ENCODE measurements at regions not wholly inside any gene's neighbourhood (a gene's known extent, or its start where the extent isn't known, plus 50 kb on each side); places are given as distances from the start of the nearest gene placed in this dataset.

GRCh38 chr13:44153496-44153895, 220.1 kb upstream of the SERP2 start:
- no peak for DNase-seq (ENCODE audit: low spot score)

DNA sequence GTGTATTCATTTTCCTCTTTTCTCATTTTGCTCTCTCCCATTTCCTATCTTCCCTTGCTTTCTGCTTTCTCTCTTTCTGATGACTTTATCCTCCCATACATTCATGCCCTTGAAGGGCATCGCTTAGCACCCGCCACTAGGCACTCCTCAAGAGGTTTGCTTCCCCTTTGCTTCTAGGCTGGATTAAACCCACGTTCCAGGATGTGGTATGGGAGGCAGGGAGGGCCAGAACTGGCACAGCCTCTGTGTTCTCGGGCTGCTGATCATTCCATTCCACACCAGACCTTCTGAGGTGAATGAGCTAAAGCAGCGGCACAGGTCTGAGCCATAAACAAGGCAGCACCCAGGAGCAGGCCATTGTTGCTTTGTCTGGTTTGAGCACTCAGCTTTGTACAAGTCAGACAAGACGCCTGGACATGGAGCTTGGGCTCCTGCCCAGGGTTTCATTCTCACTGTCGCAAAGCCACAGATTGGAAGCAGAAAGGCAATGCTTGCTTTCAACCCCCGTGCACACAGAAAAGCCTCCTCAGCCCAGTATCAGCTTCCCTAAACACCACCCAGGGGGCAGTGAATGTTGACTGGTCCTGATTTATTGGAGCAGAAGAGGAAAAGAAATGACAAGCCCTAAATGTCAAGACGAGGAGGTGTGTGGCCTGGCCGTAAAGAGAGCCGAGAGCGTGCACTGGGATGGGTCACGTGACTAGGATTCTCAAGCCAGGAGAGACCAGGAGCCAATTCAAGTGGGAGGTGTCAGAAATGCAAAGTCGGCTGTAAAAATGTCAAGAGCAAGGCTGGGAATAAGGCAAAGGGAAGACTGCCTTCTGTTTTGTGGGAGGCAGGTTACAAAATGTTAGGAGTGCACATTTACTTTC, 218.0 kb upstream of the SERP2 start:
- DNase-seq (ENCODE audit: low spot score): no peak

- no peak for DNase-seq (ENCODE audit: low spot score)
Measured at GRCh38 chr13:44156294-44156658, 217.3 kb upstream of the SERP2 start.

DNA sequence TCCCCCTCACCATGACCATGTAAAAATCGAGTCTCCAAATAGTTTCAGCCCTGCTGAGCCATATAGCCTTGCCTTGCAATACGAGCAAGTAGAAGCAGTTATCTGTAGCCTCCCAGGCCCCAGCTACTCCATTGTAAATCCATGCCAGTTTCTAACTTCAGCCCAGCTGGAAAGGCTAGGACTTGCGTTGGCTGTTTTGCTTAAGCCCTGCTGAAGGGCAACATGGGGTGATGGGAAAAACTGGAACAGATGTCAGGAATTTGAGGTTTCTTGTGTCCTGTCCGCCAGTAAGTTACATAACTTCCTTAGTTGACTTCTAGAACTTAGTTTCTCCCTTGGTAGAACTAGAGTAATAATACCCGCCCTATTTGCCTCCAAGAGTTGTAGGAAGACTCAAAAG, 216.0 kb upstream of the SERP2 start:
- DNase-seq (ENCODE audit: low spot score): no peak

DNA sequence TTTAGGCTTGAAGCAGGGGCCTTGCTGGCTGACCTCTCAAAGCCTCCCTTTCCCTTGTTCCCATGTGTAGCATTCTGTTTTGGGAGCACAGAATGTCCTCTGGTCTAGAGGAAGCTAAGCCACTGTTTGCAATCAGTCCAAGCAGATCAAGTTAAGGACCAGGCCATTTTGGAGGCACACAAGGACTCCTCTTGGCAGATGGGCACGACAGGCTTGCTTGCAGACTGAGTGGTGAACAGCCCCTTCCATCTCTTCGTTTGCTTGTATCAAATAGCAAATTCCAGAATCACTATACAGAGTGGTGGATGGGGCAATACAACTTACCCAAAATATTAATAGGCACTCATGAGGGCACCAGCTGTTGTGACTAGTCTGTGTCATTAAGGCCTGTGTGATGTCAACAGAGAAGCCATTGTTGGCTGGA, 215.5 kb upstream of the SERP2 start:
- DNase-seq (ENCODE audit: low spot score): no peak

GRCh38 chr13:44158881-44159632, 214.6 kb upstream of the SERP2 start:
- no peak for DNase-seq (ENCODE audit: low spot score)

GRCh38 chr13:44159633-44160279, 213.9 kb upstream of the SERP2 start:
- no peak for DNase-seq (ENCODE audit: low spot score)

DNA sequence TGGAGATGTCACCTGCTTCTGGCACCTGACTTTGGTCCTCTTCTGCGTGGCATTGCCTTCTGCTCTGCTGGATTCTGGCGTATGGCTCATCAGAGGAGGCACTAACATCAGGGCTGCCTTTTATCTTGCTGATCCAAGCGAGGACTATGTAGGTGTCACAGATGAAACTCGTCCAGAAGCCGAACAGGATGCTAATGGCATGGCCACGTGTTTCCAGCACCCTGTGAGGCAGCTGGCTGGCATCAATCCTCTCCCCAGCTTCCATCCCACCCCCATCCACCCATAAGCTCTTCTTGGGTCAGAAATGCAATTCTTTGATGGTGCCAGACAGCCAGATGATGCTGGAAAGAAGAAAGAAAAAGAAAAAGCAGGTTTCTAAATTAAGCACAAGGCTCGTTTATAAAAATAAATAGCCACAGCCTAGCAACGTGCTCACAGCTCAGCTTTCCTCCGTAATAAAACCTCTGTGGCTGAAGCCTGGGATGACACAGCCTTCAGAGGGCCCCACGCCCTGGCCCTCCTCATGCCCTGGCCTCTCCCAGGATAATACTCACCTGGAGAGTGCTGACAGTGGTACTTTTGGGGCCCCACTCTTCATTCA, 212.9 kb upstream of the SERP2 start:
- DNase-seq (ENCODE audit: low spot score): no peak

GRCh38 chr13:44163108-44163507, 210.5 kb upstream of the SERP2 start:
- no peak for DNase-seq (ENCODE audit: low spot score)

DNA sequence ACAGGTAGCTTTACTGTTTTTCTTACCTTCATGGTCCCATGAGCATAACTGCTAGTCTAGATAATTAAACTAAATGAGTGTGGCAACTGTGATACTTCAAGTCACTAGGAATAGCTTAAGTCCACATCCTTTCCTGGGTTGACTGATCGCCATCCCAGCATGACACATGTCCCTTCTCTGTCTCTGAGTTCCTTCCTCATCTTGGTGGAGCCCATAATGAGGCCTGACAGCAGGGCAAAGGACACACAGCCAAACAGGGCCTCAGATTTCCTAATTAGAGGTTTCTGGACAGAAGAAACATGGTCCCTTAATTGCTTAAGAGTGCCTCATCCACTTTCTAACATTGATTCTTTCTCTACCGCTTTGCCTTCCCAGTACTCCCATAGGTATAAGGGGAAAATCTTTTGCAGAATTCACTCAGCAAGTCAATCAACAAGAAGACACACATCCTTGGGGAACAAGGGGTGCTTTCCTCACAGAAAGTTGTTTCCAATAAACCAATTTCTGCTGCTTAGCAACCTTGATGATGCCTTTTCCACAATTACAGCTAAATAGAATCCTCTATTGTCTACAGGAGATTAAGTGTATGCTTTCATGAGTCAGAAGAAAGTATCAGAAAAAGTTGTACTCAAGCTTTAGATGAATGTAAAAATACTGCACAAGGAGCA, 208.3 kb upstream of the SERP2 start:
- DNase-seq (ENCODE audit: low spot score): no peak

DNA sequence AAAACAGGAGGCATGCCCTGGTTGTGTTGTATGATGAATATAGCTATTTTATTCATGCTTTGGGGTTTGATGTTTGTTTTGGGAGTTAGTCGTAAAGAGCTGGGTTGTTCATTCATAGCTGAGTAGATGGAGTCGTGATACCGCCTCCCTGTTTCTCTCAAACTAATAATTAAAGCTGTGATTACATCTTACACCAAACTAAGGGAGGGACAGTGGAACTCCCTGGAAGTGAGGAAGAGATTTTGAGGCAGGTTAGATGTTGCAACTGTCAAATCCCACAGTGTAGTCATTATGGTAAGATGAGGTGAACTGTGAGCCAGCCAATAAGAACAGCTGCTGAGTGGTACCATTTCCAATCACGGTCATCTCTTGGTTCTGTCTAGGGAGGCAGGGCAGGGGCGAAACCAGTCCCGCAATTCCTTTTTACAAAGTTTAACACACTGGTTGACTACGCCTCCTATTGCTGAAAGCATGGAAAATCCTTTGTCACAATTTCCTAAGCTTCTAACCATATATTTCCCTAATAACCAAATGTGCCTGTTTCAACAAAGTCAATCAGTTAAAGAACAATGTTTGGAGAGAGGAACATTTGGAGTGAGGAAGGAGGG, 207.6 kb upstream of the SERP2 start:
- no peak for DNase-seq (ENCODE audit: low spot score)

GRCh38 chr13:44169018-44169911, 204.4 kb upstream of the SERP2 start:
- DNase-seq (ENCODE audit: low spot score): no peak

GRCh38 chr13:44170731-44171130, 202.9 kb upstream of the SERP2 start:
- no peak for DNase-seq (ENCODE audit: low spot score)

- DNase-seq (ENCODE audit: low spot score): no peak
Measured at GRCh38 chr13:44171156-44171555, 202.5 kb upstream of the SERP2 start.

DNA sequence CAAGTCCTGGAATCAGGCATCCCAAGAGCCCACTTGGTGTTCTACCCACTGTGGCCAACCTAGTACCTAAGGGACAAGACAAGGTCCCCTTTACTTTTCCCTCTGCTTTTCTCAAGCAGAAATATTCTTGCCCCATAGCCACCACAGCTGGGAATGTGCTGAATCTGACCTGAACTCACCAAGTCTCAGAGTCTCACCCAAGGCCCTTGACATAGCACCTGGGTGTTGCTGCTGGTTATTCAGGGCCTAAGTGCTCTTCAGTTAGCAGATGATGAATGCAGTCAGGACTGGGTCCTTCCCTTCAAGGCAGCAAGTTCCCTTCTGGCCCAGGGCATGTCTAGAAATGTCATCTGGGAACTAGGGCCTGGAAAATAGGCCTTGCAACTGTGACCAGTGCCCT, 201.8 kb upstream of the SERP2 start:
- DNase-seq (ENCODE audit: low spot score): no peak

- no peak for DNase-seq (ENCODE audit: low spot score)
Measured at GRCh38 chr13:44172281-44172810, 201.3 kb upstream of the SERP2 start.

DNA sequence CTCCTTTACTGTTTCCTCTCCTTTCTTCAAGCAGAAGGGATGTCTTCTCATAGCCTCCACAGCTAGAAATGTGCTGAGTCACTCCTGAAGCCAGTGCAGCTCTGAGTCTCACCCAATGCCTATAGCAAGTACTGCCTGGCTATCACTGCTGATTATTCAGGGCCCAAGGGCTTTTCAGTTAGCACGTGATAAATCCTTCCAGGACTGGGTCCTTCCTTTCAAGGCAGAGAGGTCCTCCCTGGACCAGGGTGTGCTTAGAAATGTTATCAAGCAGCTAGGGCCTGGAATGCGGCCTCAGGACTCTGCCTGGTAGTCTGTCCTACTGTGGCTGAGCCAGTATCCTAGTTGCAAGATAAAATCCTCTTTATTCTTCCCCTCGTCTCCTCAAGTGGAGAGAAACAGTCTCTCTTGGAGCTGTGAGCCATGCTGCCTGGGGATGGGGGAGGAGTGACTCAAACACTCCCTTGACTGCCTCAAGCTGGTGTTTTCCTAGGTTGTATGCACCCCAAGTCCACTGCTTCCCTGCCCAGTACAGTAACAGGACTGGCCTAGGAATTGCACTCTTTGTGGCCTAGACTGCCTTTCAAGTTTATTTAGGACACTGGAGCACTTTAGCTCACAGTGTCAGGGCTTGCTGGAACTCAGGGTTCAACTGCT, 198.7 kb upstream of the SERP2 start:
- no peak for DNase-seq (ENCODE audit: low spot score)

GRCh38 chr13:44176173-44176572, 197.5 kb upstream of the SERP2 start:
- no peak for DNase-seq (ENCODE audit: low spot score)

GRCh38 chr13:44180876-44181536, 192.6 kb upstream of the SERP2 start:
- no peak for DNase-seq (ENCODE audit: low spot score)

All from HuH-7 (cell line).